ENCODE measurements at regions not wholly inside any gene's neighbourhood (a gene's known extent, or its start where the extent isn't known, plus 50 kb on each side); places are given as distances from the start of the nearest gene placed in this dataset.

DNA sequence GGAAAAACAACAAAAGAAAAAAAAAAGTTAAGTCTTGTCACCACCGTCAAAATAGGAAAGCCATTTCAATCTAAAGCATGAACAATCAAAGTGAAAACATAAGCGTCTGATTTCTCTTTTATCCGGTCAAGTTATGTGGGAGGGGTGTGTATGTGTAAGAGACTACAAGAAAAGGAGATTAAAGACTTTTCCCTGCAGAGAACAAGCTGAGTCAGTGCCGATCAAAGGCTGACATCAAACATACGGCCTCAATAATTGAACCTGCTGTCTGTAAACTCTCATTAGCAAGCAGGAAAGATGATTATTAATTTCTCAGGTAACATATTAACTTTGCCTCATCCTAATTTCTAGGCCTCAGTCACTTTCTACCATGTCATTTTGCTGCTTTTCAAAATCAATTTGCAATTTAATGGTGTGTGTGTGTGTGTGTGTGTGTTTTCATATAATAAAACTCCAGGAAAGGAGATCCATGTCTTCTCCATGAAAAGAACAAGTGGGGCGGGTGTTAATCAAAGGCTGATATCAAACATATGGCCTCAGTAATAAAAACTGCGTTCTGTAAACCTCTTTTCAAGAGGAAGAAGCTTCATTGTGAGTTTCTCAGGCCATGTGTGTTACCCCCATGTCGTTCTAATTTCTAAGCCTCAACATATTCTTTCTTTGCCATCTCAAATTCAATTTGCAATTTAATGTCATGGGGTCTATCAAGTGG is 649.1 kb upstream of the SORCS1 start:
- Histone ChIP-seq H3K27me3 (replicated peaks; ENCODE audit: control insufficient read depth, insufficient read depth, low read length) (no peaks in the 10 kb centered on the region), H3K36me3 (ENCODE audit: control insufficient read depth, insufficient read depth, low read length) (no peaks in the 10 kb centered on the region), H3K4me3 (replicated peaks; ENCODE audit: low read depth, low read length) (no peak overlapping the region)
- no peak for DNase-seq (ENCODE audit: extremely low read depth, insufficient read length)
- TF ChIP-seq CTCF (IDR thresholded peaks at IDR 0.05; ENCODE audit: insufficient read depth, low read length, poor library complexity, severe bottlenecking): no peak

DNA sequence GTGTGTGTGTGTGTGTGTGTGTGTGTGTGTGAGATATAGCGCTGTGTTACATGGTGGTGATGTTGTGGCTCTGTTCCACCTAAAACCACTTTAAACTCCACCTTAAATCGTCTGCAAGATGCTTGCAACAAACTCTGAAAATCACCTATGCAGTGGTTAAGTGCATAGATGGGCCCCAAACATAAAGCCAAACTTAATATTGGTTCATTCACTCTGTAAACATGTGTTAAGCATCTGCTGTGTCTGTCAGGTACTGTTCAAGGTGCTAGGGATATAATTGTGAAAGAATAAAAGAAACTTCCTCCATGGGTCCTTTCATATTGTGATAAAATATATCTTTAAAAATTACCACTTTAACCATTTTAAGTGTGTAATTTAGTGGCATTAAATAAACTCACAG is 645.4 kb upstream of the SORCS1 start:
- no peak for DNase-seq (ENCODE audit: extremely low read depth, insufficient read length)
- no peaks in the 10 kb centered on the region for H3K36me3 ChIP-seq (ENCODE audit: control insufficient read depth, insufficient read depth, low read length)
- no peak for TF ChIP-seq CTCF (IDR thresholded peaks at IDR 0.05; ENCODE audit: insufficient read depth, low read length, poor library complexity, severe bottlenecking)
- H3K27me3 ChIP-seq (replicated peaks; ENCODE audit: control insufficient read depth, insufficient read depth, low read length): no peaks in the 10 kb centered on the region
- H3K4me3 ChIP-seq (replicated peaks; ENCODE audit: low read depth, low read length): no peak overlapping the region

DNA sequence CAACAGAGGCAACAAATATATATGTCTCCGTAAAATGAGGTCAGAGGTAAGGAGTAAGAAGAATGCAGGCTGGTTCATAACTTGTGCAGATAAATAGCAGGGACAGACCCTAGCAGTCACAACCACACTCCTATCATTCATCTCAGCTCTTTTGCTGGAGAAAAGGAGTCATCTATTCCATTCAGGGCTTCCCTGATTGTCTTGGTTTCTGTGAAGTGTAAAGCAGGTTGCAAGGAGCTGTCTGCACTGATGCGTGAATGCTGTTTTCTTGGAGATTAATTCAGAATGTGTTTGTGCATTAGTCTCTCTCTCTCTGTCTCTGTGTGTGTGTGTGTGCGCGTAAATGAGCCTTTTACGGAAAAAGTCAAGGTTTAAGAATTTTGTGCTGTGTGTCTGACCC is 643.3 kb upstream of the SORCS1 start:
- TF ChIP-seq CTCF (IDR thresholded peaks at IDR 0.05; ENCODE audit: insufficient read depth, low read length, poor library complexity, severe bottlenecking): no peak
- Histone ChIP-seq H3K4me3 (replicated peaks; ENCODE audit: low read depth, low read length) (no peak overlapping the region), H3K27me3 (replicated peaks; ENCODE audit: control insufficient read depth, insufficient read depth, low read length) (no peaks in the 10 kb centered on the region), H3K36me3 (ENCODE audit: control insufficient read depth, insufficient read depth, low read length) (no peaks in the 10 kb centered on the region)
- no peak for DNase-seq (ENCODE audit: extremely low read depth, insufficient read length)

GRCh38 chr10:107806026-107806425 is 641.5 kb upstream of the SORCS1 start:
- TF ChIP-seq CTCF (IDR thresholded peaks at IDR 0.05; ENCODE audit: insufficient read depth, low read length, poor library complexity, severe bottlenecking): no peak
- H3K36me3 ChIP-seq (ENCODE audit: control insufficient read depth, insufficient read depth, low read length): no peaks in the 10 kb centered on the region
- no peak overlapping the region for H3K4me3 ChIP-seq (replicated peaks; ENCODE audit: low read depth, low read length)
- DNase-seq (ENCODE audit: extremely low read depth, insufficient read length): no peak
- no peaks in the 10 kb centered on the region for H3K27me3 ChIP-seq (replicated peaks; ENCODE audit: control insufficient read depth, insufficient read depth, low read length)

DNA sequence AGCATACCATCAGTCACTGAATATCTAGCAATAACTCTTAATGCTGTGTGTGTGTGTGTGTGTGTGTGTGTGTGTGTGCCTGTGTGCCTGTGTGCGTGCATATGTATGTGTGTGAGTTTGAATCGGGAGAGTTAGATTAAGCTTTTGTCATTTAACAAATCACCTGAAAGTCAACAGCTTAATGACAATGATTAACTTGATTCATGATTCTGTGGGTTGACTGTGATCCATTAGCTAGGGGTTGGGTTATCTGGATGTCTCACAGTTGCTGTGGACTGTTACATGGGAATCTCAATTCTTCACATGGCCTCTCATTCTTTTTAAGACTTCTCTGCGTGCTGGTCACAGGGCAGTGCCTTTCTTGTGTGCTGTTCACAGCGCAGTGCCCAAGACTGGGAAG is 639.0 kb upstream of the SORCS1 start:
- TF ChIP-seq CTCF (IDR thresholded peaks at IDR 0.05; ENCODE audit: insufficient read depth, low read length, poor library complexity, severe bottlenecking): no peak
- DNase-seq (ENCODE audit: extremely low read depth, insufficient read length): no peak
- no peaks in the 10 kb centered on the region for H3K36me3 ChIP-seq (ENCODE audit: control insufficient read depth, insufficient read depth, low read length)
- no peaks in the 10 kb centered on the region for H3K27me3 ChIP-seq (replicated peaks; ENCODE audit: control insufficient read depth, insufficient read depth, low read length)
- H3K4me3 ChIP-seq (replicated peaks; ENCODE audit: low read depth, low read length): no peak overlapping the region

DNA sequence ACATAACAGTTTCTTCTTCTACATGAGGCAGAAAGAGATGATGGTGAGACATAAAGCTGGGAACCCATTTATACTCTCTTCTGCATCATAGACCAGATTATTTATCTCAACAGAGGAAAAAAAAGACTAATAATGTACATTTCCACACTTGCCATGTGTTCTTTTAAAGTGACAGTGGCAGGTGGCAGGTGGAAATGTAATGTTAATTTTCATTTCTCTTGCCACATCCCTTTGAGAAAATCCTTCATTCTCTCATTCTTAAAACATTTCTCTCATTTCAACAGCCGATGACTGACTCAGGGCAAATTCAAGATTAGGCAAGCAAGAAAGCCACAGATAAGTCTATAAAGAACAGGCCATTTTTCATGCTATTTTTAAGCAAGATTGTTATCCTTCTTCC is 635.6 kb upstream of the SORCS1 start:
- Histone ChIP-seq H3K36me3 (ENCODE audit: control insufficient read depth, insufficient read depth, low read length) (no peaks in the 10 kb centered on the region), H3K4me3 (replicated peaks; ENCODE audit: low read depth, low read length) (no peak overlapping the region), H3K27me3 (replicated peaks; ENCODE audit: control insufficient read depth, insufficient read depth, low read length) (no peaks in the 10 kb centered on the region)
- TF ChIP-seq CTCF (IDR thresholded peaks at IDR 0.05; ENCODE audit: insufficient read depth, low read length, poor library complexity, severe bottlenecking): no peak
- DNase-seq (ENCODE audit: extremely low read depth, insufficient read length): no peak

All from GM06990 (cell line).